WTC11 (cell line): ENCODE measurements at regions not wholly inside any gene's neighbourhood (a gene's known extent, or its start where the extent isn't known, plus 50 kb on each side); places are given as distances from the start of the nearest gene placed in this dataset.

Source experiments
- ATAC-seq: fragments of 200-7000 bp; cut with Tn5 transposase; 2 replicates; pipeline ENCODE4 v1.10.0; 2021; ENCODE audit warnings: mild to moderate bottlenecking, moderate library complexity
- CTCF ChIA-PET: fragments of 300-600 bp; sonication (Branson Sonifier 250); formaldehyde crosslinking; loops from one replicate; lab custom pipeline; 2021; ENCODE audit warnings: antibody characterized with exemption; lab: Charles Lee
- POLR2A ChIA-PET: fragments of 350-600 bp; sonication (Branson Sonifier 250); formaldehyde crosslinking; loops from one replicate; lab custom pipeline; 2021; ENCODE audit warnings: antibody characterized with exemption; lab: Charles Lee
- DNase-seq: peaks from one replicate; pipeline ENCODE4 v3.0.0; 2021; ENCODE audit warnings: low spot score
- H3K27ac Mint-ChIP-seq: 2 replicates; pipeline ENCODE4 v1.8.0; 2021; ENCODE audit warnings: mixed read lengths
- H3K27me3 Mint-ChIP-seq: 2 replicates; pipeline ENCODE4 v1.8.0; 2021; ENCODE audit warnings: low read depth, mild to moderate bottlenecking, moderate library complexity, mixed read lengths
- H3K36me3 Mint-ChIP-seq: 2 replicates; pipeline ENCODE4 v1.8.0; 2021; ENCODE audit warnings: mixed read lengths
- H3K4me1 Mint-ChIP-seq: 2 replicates; pipeline ENCODE4 v1.8.0; 2022; ENCODE audit warnings: mixed read lengths
- H3K4me3 Mint-ChIP-seq: 2 replicates; pipeline ENCODE4 v1.8.0; 2021; ENCODE audit warnings: mild to moderate bottlenecking, moderate library complexity, mixed read lengths
- H3K9me3 Mint-ChIP-seq: 2 replicates; pipeline ENCODE4 v1.8.0; 2021; ENCODE audit warnings: mixed read lengths
- ARID4B ChIP-seq: sonication (generic); formaldehyde crosslinking; IDR thresholded peaks from 2 replicates; pipeline ENCODE4 v1.8.0; 2023; ENCODE audit warnings: missing genetic modification reagents, mild to moderate bottlenecking, borderline replicate concordance
- FOXP4 ChIP-seq: sonication (generic); formaldehyde crosslinking; IDR thresholded peaks from 2 replicates; pipeline ENCODE4 v1.8.0; 2022; ENCODE audit warnings: mild to moderate bottlenecking, missing genetic modification reagents
- IRF2 ChIP-seq: sonication (generic); formaldehyde crosslinking; IDR thresholded peaks from 2 replicates; pipeline ENCODE4 v1.8.0; 2022; ENCODE audit warnings: low read depth, missing genetic modification reagents, borderline replicate concordance
- NFATC4 ChIP-seq: fragments of 250-450 bp; sonication (Bioruptor Pico); IDR thresholded peaks from 2 replicates; pipeline ENCODE4 v1.9.0; 2021; ENCODE audit warnings: mild to moderate bottlenecking
- RELA ChIP-seq: sonication (generic); formaldehyde crosslinking; IDR thresholded peaks from 2 replicates; pipeline ENCODE4 v1.8.1; 2022; ENCODE audit warnings: missing genetic modification reagents, mild to moderate bottlenecking, borderline replicate concordance
- ZNF138 ChIP-seq: sonication (generic); formaldehyde crosslinking; conservative IDR thresholded peaks from 2 replicates; pipeline ENCODE4 v1.8.1; 2022; ENCODE audit warnings: mild to moderate bottlenecking, moderate library complexity, missing genetic modification reagents
- ZNF423 ChIP-seq: fragments of 250-450 bp; sonication (Bioruptor Pico); IDR thresholded peaks from 2 replicates; pipeline ENCODE4 v2.1.2; 2022; ENCODE audit warnings: mild to moderate bottlenecking, moderate library complexity
- ZNF671 ChIP-seq: fragments of 250-450 bp; sonication (Bioruptor Pico); IDR thresholded peaks from 2 replicates; pipeline ENCODE4 v1.8.0; 2021; ENCODE audit warnings: mild to moderate bottlenecking
- TF ChIP-seq, protein P1 (sequence below): fragments of 250-450 bp; sonication (Bioruptor Pico); IDR thresholded peaks from 2 replicates; pipeline ENCODE4 v1.9.0; 2021; ENCODE audit warnings: moderate library complexity, mild to moderate bottlenecking, inconsistent platforms, borderline replicate concordance
- TF ChIP-seq, protein P2 (sequence below): sonication (generic); formaldehyde crosslinking; IDR thresholded peaks from 2 replicates; pipeline ENCODE4 v1.8.1; 2022; ENCODE audit warnings: low read depth, missing genetic modification reagents, borderline replicate concordance
- TF ChIP-seq, protein P3 (sequence below): sonication (generic); formaldehyde crosslinking; IDR thresholded peaks from 2 replicates; pipeline ENCODE4 v1.8.1; 2022; ENCODE audit warnings: mild to moderate bottlenecking, moderate library complexity, missing genetic modification reagents

DNA sequence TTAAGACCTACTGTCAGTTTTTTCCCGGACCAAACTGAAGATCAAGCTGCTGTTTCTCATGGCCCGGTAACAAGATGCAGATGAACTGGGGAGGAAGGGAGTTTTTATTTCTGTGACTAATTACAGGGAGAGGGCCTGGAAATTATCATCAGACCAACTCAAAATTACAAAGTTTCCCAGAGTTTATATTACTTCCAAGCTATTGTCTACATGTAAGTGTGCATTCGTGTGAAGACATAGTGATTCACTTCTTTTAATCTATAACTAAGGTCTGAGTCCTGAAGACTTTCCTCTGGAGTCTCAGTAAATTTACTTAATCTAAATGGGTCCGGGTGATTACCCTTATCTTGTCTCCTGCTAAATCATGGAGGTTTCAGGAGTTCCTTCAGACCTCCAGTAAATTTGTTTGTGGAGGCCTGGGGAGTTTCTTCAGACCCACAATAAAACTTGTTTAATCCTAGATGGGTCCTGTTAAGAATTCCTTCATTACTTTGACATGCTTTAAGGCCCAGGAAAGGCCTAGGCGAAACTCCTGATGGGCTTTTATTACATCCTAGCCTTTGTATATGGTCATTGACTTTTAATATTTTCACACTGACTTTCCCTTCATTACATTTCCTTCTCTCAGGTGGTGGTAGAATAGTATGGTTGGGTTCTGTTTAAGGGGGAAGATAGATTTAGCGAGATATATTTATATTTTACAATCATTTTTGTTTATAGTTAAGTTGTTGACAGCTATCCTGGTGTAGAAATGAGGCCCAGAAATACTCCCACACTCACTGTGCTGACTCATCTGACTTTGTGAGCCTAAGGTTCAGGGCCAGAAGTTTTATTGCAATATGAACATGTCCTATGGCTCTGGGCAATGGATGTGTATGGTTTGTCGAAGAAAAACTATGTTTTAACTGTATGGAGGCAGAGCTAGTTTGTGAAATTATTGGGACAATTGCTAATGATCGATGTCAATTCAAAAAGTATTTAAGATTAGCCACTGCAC lies 627.0 kb upstream of the FBXO33 start:
- H3K27ac Mint-ChIP-seq: no peak overlapping the region

More for the DNA sequence above, 627.0 kb upstream of the FBXO33 start:
- no peaks in the 10 kb centered on the region for H3K36me3 Mint-ChIP-seq
- H3K9me3 Mint-ChIP-seq: no peaks in the 10 kb centered on the region
- ATAC-seq (no peak), DNase-seq (no peak)
- TF ChIP-seq ARID4B (CRISPR knock-in tag): no peak
- no peak for TF ChIP-seq FOXP4 (CRISPR knock-in tag)
- TF ChIP-seq RELA (CRISPR knock-in tag): no peak
- TF ChIP-seq, protein P1, sequence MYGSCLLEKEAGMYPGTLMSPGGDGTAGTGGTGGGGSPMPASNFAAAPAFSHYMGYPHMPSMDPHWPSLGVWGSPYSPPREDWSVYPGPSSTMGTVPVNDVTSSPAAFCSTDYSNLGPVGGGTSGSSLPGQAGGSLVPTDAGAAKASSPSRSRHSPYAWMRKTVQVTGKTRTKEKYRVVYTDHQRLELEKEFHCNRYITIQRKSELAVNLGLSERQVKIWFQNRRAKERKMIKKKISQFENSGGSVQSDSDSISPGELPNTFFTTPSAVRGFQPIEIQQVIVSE (CRISPR knock-in tag): no peak
- TF ChIP-seq NFATC4 (CRISPR knock-in tag): no peak
- TF ChIP-seq, protein P2, sequence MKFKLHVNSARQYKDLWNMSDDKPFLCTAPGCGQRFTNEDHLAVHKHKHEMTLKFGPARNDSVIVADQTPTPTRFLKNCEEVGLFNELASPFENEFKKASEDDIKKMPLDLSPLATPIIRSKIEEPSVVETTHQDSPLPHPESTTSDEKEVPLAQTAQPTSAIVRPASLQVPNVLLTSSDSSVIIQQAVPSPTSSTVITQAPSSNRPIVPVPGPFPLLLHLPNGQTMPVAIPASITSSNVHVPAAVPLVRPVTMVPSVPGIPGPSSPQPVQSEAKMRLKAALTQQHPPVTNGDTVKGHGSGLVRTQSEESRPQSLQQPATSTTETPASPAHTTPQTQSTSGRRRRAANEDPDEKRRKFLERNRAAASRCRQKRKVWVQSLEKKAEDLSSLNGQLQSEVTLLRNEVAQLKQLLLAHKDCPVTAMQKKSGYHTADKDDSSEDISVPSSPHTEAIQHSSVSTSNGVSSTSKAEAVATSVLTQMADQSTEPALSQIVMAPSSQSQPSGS (CRISPR knock-in tag): no peak
- no peak for TF ChIP-seq IRF2 (CRISPR knock-in tag)
- no peak for TF ChIP-seq ZNF423
- TF ChIP-seq, protein P3, sequence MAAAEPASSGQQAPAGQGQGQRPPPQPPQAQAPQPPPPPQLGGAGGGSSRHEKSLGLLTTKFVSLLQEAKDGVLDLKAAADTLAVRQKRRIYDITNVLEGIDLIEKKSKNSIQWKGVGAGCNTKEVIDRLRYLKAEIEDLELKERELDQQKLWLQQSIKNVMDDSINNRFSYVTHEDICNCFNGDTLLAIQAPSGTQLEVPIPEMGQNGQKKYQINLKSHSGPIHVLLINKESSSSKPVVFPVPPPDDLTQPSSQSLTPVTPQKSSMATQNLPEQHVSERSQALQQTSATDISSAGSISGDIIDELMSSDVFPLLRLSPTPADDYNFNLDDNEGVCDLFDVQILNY (CRISPR knock-in tag): no peak
- TF ChIP-seq ZNF671 (CRISPR knock-in tag): no peak
- TF ChIP-seq ZNF138 (CRISPR knock-in tag): no peak
- TF ChIP-seq, all 79 proteins: peak for 0
- ChIA-PET POLR2A (no interaction called here), CTCF (no interaction called here)
- Mint-ChIP-seq H3K27me3 (no peaks in the 10 kb centered on the region), H3K4me3 (no peak overlapping the region), H3K4me1 (peaks cover 2% of the 10 kb centered on the region)
